ENCODE measurements at regions not wholly inside any gene's neighbourhood (a gene's known extent, or its start where the extent isn't known, plus 50 kb on each side); places are given as distances from the start of the nearest gene placed in this dataset.
A peak's percentile ranks its signal among the peaks of the same experiment; 100 is the strongest.

GRCh38 chr1:34683616-34684015 lies 71.2 kb upstream of the GJB5 start:
- Histone ChIP-seq H3K4me3 (no peak overlapping the region), H3K36me3 (no peaks in the 10 kb centered on the region), H3K27me3 (peaks cover 0 to 42% (median 0%) of the 10 kb centered on the region in 4 donors), H3K9me3 (peaks cover 0 to 5% (median 2%) of the 10 kb centered on the region in 4 donors), H3K27ac (replicated peaks in 1 of 4) (no peak overlapping the region), H3K4me1 (no peaks in the 10 kb centered on the region)
- WGBS = 65% methylated on average over 3 of the region's 3 CpGs
- intact Hi-C loops (cut with DNase I) = no loop called here
- TF ChIP-seq EP300 (IDR thresholded peaks at IDR 0.05) (no peak), POLR2AphosphoS5 (IDR thresholded peaks at IDR 0.05) (no peak), POLR2A (IDR thresholded peaks at IDR 0.05; ENCODE audit: low read depth) (no peak)
- TF ChIP-seq, protein P1, sequence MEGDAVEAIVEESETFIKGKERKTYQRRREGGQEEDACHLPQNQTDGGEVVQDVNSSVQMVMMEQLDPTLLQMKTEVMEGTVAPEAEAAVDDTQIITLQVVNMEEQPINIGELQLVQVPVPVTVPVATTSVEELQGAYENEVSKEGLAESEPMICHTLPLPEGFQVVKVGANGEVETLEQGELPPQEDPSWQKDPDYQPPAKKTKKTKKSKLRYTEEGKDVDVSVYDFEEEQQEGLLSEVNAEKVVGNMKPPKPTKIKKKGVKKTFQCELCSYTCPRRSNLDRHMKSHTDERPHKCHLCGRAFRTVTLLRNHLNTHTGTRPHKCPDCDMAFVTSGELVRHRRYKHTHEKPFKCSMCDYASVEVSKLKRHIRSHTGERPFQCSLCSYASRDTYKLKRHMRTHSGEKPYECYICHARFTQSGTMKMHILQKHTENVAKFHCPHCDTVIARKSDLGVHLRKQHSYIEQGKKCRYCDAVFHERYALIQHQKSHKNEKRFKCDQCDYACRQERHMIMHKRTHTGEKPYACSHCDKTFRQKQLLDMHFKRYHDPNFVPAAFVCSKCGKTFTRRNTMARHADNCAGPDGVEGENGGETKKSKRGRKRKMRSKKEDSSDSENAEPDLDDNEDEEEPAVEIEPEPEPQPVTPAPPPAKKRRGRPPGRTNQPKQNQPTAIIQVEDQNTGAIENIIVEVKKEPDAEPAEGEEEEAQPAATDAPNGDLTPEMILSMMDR (IDR thresholded peaks at IDR 0.05) = no peak
- peak; percentile 89 for DNase-seq (ENCODE audit: extremely low spot score)

- intact Hi-C loops (cut with DNase I) = no loop called here
- H3K9me3 ChIP-seq = peaks cover 0 to 4% (median 0%) of the 10 kb centered on the region in 4 donors
- 16% methylated on average over 5 of the region's 5 CpGs for WGBS
- no peaks in the 10 kb centered on the region for H3K36me3 ChIP-seq
- no peak overlapping the region for H3K4me3 ChIP-seq
- no peak for TF ChIP-seq POLR2A (IDR thresholded peaks at IDR 0.05; ENCODE audit: low read depth)
- no peak for TF ChIP-seq POLR2AphosphoS5 (IDR thresholded peaks at IDR 0.05)
- TF ChIP-seq, protein P1 (IDR thresholded peaks at IDR 0.05) = no peak
- no peak for TF ChIP-seq EP300 (IDR thresholded peaks at IDR 0.05)
- H3K4me1 ChIP-seq = no peaks in the 10 kb centered on the region
- H3K27ac ChIP-seq (replicated peaks in 1 of 4) = no peak overlapping the region
- DNase-seq (ENCODE audit: extremely low spot score) = no peak
- H3K27me3 ChIP-seq = peaks cover 0 to 47% (median 0%) of the 10 kb centered on the region in 4 donors
Observed at GRCh38 chr1:34684266-34684665, 70.6 kb upstream of the GJB5 start.

- DNase-seq (ENCODE audit: extremely low spot score) = no peak
- H3K4me3 ChIP-seq = no peak overlapping the region
- H3K27ac ChIP-seq (replicated peaks in 1 of 4) = no peak overlapping the region
- peaks cover 0 to 4% (median 0%) of the 10 kb centered on the region in 4 donors for H3K9me3 ChIP-seq
- intact Hi-C loops (cut with DNase I) = no loop called here
- TF ChIP-seq POLR2AphosphoS5 (IDR thresholded peaks at IDR 0.05) (no peak), POLR2A (IDR thresholded peaks at IDR 0.05; ENCODE audit: low read depth) (no peak), EP300 (IDR thresholded peaks at IDR 0.05) (no peak)
- TF ChIP-seq, protein P1 (IDR thresholded peaks at IDR 0.05) = no peak
- H3K4me1 ChIP-seq = no peaks in the 10 kb centered on the region
- WGBS = 77% methylated on average over 2 of the region's 2 CpGs
- H3K36me3 ChIP-seq = no peaks in the 10 kb centered on the region
- H3K27me3 ChIP-seq = peaks cover 0 to 54% (median 0%) of the 10 kb centered on the region in 4 donors
Observed at GRCh38 chr1:34685225-34685624, 69.6 kb upstream of the GJB5 start.

- H3K4me3 ChIP-seq = no peak overlapping the region
- H3K27me3 ChIP-seq = peaks cover 0 to 54% (median 0%) of the 10 kb centered on the region in 4 donors
- H3K9me3 ChIP-seq = peaks cover 0 to 4% (median 0%) of the 10 kb centered on the region in 4 donors
- H3K4me1 ChIP-seq = no peaks in the 10 kb centered on the region
- H3K27ac ChIP-seq (replicated peaks in 1 of 4) = no peak overlapping the region
- no peaks in the 10 kb centered on the region for H3K36me3 ChIP-seq
- TF ChIP-seq POLR2A (IDR thresholded peaks at IDR 0.05; ENCODE audit: low read depth) = no peak
- TF ChIP-seq EP300 (IDR thresholded peaks at IDR 0.05) = no peak
- no peak for TF ChIP-seq POLR2AphosphoS5 (IDR thresholded peaks at IDR 0.05)
- TF ChIP-seq, protein P1 (IDR thresholded peaks at IDR 0.05) = no peak
- intact Hi-C loops (cut with DNase I) = no loop called here
- DNase-seq (ENCODE audit: extremely low spot score) = no peak
- 94% methylated on average over 2 of the region's 2 CpGs for WGBS
Observed at GRCh38 chr1:34686531-34686930, 68.3 kb upstream of the GJB5 start.

Data from esophagus muscularis mucosa (tissue), 4 donors.